Peyer's patch (tissue), 4 donors: ENCODE measurements at regions not wholly inside any gene's neighbourhood (a gene's known extent, or its start where the extent isn't known, plus 50 kb on each side); places are given as distances from the start of the nearest gene placed in this dataset.

Experiments used
- POLR2A ChIP-seq, 2 donors: fragments of 450-650 bp; IDR thresholded peaks; one replicate each; pipeline ENCODE4 v1.5.1; 2017; ENCODE audit warnings: antibody characterized with exemption in 2 of 2, mild to moderate bottlenecking in 2 of 2, moderate library complexity in 2 of 2
- TF ChIP-seq, protein P1 (sequence below), 6 experiments: fragments of 450-650 bp in 4 of 6; fragments of 200-600 bp in 2 of 6; sonication (generic) in 1 of 6; IDR thresholded peaks; one replicate each; pipeline ENCODE4 v1.5.1; 2017 to 2019; ENCODE audit warnings: antibody characterized with exemption in 6 of 6, mild to moderate bottlenecking in 3 of 6, moderate library complexity in 1 of 6

DNA sequence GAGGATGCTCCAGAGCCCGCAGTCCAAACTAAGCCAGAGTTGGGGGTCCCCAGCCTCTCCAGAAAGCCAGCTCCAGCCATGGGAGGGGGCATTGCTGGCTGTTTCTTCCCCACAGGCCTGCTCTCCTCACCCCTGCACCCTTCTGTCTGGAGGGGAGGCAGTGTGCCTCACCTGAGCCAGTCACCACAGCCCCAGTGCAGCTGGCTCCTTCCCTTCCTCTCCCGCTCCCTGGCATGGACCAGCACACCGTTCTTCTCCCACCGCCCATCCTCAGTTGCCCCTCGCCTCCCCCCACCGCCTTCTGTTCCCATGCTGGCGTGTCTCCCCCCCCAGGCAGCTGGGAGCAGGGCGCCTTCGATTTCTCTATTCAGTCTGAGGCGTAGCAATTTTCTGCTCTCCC lies 110.5 kb upstream of the THY1 start:
- TF ChIP-seq, protein P1, sequence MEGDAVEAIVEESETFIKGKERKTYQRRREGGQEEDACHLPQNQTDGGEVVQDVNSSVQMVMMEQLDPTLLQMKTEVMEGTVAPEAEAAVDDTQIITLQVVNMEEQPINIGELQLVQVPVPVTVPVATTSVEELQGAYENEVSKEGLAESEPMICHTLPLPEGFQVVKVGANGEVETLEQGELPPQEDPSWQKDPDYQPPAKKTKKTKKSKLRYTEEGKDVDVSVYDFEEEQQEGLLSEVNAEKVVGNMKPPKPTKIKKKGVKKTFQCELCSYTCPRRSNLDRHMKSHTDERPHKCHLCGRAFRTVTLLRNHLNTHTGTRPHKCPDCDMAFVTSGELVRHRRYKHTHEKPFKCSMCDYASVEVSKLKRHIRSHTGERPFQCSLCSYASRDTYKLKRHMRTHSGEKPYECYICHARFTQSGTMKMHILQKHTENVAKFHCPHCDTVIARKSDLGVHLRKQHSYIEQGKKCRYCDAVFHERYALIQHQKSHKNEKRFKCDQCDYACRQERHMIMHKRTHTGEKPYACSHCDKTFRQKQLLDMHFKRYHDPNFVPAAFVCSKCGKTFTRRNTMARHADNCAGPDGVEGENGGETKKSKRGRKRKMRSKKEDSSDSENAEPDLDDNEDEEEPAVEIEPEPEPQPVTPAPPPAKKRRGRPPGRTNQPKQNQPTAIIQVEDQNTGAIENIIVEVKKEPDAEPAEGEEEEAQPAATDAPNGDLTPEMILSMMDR (IDR thresholded peaks at IDR 0.05) = no peak
- no peak for TF ChIP-seq POLR2A (IDR thresholded peaks at IDR 0.05)
